ENCODE measurements at regions not wholly inside any gene's neighbourhood (a gene's known extent, or its start where the extent isn't known, plus 50 kb on each side); places are given as distances from the start of the nearest gene placed in this dataset.

DNA sequence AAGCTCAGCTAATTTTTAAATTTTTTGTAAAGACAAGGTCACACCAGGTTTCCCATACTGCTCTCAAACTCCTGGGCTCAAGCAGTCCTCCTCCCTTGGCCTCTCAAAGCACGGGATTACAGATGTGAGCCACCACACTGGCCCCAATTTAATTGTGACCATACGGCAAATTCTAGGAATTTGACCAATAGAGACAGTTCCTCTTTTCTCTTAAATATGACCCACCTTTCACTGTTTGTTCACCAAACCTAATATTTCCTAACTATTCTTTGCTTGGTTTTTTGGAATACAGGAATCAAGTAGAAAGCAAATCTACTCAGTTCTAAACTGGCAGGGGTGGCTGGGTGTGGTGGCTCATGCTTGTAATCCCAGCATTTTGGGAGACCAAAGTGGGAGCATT is 264.0 kb downstream of the SHQ1 start:
- TF ChIP-seq, protein P1, sequence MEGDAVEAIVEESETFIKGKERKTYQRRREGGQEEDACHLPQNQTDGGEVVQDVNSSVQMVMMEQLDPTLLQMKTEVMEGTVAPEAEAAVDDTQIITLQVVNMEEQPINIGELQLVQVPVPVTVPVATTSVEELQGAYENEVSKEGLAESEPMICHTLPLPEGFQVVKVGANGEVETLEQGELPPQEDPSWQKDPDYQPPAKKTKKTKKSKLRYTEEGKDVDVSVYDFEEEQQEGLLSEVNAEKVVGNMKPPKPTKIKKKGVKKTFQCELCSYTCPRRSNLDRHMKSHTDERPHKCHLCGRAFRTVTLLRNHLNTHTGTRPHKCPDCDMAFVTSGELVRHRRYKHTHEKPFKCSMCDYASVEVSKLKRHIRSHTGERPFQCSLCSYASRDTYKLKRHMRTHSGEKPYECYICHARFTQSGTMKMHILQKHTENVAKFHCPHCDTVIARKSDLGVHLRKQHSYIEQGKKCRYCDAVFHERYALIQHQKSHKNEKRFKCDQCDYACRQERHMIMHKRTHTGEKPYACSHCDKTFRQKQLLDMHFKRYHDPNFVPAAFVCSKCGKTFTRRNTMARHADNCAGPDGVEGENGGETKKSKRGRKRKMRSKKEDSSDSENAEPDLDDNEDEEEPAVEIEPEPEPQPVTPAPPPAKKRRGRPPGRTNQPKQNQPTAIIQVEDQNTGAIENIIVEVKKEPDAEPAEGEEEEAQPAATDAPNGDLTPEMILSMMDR (IDR thresholded peaks at IDR 0.05), result no peak
- H3K4me3 Mint-ChIP-seq, result no peak overlapping the region
- H3K9me3 Mint-ChIP-seq, result no peaks in the 10 kb centered on the region
- no peak for ATAC-seq (ENCODE audit: low read depth)
- H3K36me3 Mint-ChIP-seq (ENCODE audit: low read depth), result no peaks in the 10 kb centered on the region
- H3K27ac Mint-ChIP-seq, result no peak overlapping the region
- H3K4me1 Mint-ChIP-seq, result peaks cover 32% of the 10 kb centered on the region
- no peak for DNase-seq
- CTCF ChIA-PET, result no interaction called here
- POLR2A ChIA-PET, result no interaction called here
- intact Hi-C loops (cut with micrococcal nuclease), result loop anchor here (5.0 to 10.0 kb wide), 4 partner anchors 62 to 419 kb away; no protein-coding TSS in a partner anchor
- H3K27me3 Mint-ChIP-seq, result peaks cover 49% of the 10 kb centered on the region

DNA sequence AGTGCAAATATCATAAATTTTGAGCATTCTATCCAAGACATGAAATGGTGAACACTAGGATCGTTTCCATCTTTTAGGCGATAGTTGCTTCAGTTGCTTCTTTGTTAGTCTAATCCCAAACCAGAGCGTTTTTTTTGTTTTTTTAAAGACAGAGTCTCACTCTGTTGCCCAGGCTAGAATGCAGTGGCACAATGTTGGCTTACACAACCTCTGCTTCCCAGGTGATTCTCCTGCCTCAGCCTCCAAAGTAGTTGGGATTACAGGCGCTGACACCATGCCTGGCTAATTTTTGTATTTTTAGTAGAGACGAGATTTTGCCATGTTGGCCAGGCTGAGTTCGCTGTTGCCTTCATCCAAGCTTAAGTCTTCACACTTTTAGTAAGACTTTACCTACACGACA is 265.3 kb downstream of the SHQ1 start:
- CTCF ChIA-PET, result interaction anchor here (0.5 kb wide), 1 partner anchor 672 kb away, joined by 3 read pairs; no protein-coding TSS in a partner anchor
- ATAC-seq (ENCODE audit: low read depth) (no peak), DNase-seq (no peak)
- Mint-ChIP-seq H3K9me3 (no peaks in the 10 kb centered on the region), H3K27ac (no peak overlapping the region), H3K4me1 (peaks cover 32% of the 10 kb centered on the region), H3K36me3 (ENCODE audit: low read depth) (no peaks in the 10 kb centered on the region), H3K27me3 (peaks cover 46% of the 10 kb centered on the region), H3K4me3 (no peak overlapping the region)
- TF ChIP-seq, protein P1 (IDR thresholded peaks at IDR 0.05), result no peak
- POLR2A ChIA-PET, result no interaction called here
- intact Hi-C loops (cut with micrococcal nuclease), result loop anchor here (5.0 to 10.0 kb wide), 4 partner anchors 61 to 418 kb away; no protein-coding TSS in a partner anchor

DNA sequence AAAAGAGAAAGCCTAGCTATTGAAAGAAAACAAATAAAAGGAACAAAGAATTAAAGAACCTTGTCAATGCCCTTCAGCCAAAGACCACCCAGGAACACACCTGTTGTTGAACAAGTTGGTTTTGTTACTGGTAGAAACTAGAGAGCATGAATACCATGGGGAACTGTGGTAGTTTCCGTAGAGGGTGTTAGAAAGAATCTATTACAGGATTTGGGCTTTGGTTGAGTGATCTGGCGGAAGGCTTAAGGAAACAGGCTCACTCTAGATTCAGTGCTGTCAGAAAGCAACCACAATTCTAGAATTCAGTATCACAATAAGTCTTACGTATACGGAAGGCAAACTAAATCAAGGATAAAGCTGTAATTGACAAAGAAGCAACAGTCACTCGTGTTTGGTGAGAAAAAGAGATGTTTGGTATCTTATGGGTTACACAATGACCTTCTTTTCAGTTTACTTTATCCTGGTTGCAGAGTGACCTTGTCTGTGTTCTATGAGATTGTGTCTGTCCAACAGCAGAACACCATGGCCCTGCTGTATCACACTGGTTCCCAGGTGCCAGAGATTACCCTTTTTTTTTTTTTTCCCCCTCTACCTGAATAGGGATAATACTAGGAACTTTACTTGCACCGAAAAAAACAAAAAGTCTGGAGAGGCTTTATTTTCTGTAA is 265.9 kb downstream of the SHQ1 start:
- no peaks in the 10 kb centered on the region for H3K9me3 Mint-ChIP-seq
- H3K36me3 Mint-ChIP-seq (ENCODE audit: low read depth), result no peaks in the 10 kb centered on the region
- POLR2A ChIA-PET, result interaction anchor here (0.7 kb wide), 2 partner anchors 157 to 248 kb away, joined by 3 to 10 read pairs; no protein-coding TSS in a partner anchor
- H3K27ac Mint-ChIP-seq, result peak overlapping the region; percentile 5
- intact Hi-C loops (cut with micrococcal nuclease), result loop anchor here (5.0 to 10.0 kb wide), 4 partner anchors 60 to 418 kb away; no protein-coding TSS in a partner anchor
- H3K4me1 Mint-ChIP-seq, result peaks cover 32% of the 10 kb centered on the region
- ATAC-seq (ENCODE audit: low read depth) (peak; percentile 94), DNase-seq (no peak)
- H3K4me3 Mint-ChIP-seq, result peak overlapping the region; percentile 60
- TF ChIP-seq, protein P1 (IDR thresholded peaks at IDR 0.05), result no peak
- CTCF ChIA-PET, result no interaction called here
- peaks cover 48% of the 10 kb centered on the region for H3K27me3 Mint-ChIP-seq

DNA sequence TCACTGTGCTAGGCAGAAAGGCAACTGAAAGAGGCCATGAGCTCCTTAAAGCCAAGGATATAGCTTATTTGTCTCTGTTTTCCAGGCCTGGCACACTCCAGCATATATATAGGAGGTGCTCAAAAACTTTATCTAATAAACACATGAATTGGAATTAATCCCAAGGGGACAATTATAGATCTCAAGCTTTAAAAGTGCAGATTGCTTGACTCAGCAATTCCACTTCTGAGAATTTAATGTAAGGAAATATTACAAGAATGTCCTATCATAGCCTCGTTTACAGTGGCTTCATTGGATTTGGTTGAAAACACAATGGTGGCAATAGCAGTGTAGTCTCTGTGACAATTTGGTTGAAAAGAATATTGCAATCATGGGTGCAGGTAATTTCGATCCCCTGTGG is 267.3 kb downstream of the SHQ1 start:
- ChIA-PET CTCF (no interaction called here), POLR2A (interaction anchor here (0.5 kb wide), 1 partner anchor 143 kb away, joined by 5 read pairs; no protein-coding TSS in a partner anchor)
- Mint-ChIP-seq H3K9me3 (no peaks in the 10 kb centered on the region), H3K4me1 (peaks cover 32% of the 10 kb centered on the region), H3K36me3 (ENCODE audit: low read depth) (no peaks in the 10 kb centered on the region), H3K4me3 (no peak overlapping the region), H3K27ac (no peak overlapping the region), H3K27me3 (peaks cover 34% of the 10 kb centered on the region)
- ATAC-seq (ENCODE audit: low read depth) (no peak), DNase-seq (no peak)
- intact Hi-C loops (cut with micrococcal nuclease), result loop anchor here (2.0 to 10.0 kb wide), 5 partner anchors 59 to 416 kb away; no protein-coding TSS in a partner anchor
- TF ChIP-seq, protein P1 (IDR thresholded peaks at IDR 0.05), result no peak

DNA sequence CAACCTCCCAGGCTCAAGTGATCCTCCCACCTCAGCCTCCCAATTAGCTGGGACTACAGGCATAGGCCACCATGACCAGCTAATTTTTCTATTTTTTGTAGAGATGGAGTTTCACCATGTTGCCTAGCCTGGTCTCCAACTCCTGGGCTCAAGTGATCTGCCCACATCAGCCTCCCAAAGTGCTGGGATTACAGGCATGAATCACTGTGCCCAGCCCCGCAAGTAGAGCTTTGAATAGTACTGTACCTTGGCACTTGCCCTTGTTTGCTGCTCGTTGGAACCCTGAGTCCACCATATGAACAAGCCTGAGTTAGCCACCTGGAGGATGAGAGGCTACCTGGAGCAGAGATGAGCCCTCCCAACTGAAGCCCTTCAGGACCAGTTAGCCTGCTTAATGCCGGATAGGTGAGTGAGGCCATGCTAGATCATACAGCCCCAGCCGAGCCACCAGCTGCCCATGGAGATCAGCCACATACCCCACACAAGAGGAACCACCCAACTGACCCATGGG is 267.9 kb downstream of the SHQ1 start:
- no peaks in the 10 kb centered on the region for H3K36me3 Mint-ChIP-seq (ENCODE audit: low read depth)
- ChIA-PET CTCF (no interaction called here), POLR2A (interaction anchor here (0.5 to 1.0 kb wide), 2 partner anchors 134 to 143 kb away, joined by 4 to 5 read pairs; partner anchors contain the start of gene RYBP)
- ATAC-seq (ENCODE audit: low read depth) (no peak), DNase-seq (no peak)
- peaks cover 31% of the 10 kb centered on the region for H3K4me1 Mint-ChIP-seq
- no peak overlapping the region for H3K27ac Mint-ChIP-seq
- TF ChIP-seq, protein P1 (IDR thresholded peaks at IDR 0.05), result no peak
- H3K4me3 Mint-ChIP-seq, result no peak overlapping the region
- peaks cover 30% of the 10 kb centered on the region for H3K27me3 Mint-ChIP-seq
- no peaks in the 10 kb centered on the region for H3K9me3 Mint-ChIP-seq
- intact Hi-C loops (cut with micrococcal nuclease), result loop anchor here (2.0 to 10.0 kb wide), 5 partner anchors 58 to 416 kb away; no protein-coding TSS in a partner anchor
